ENCODE measurements at regions not wholly inside any gene's neighbourhood (a gene's known extent, or its start where the extent isn't known, plus 50 kb on each side); places are given as distances from the start of the nearest gene placed in this dataset.

DNA sequence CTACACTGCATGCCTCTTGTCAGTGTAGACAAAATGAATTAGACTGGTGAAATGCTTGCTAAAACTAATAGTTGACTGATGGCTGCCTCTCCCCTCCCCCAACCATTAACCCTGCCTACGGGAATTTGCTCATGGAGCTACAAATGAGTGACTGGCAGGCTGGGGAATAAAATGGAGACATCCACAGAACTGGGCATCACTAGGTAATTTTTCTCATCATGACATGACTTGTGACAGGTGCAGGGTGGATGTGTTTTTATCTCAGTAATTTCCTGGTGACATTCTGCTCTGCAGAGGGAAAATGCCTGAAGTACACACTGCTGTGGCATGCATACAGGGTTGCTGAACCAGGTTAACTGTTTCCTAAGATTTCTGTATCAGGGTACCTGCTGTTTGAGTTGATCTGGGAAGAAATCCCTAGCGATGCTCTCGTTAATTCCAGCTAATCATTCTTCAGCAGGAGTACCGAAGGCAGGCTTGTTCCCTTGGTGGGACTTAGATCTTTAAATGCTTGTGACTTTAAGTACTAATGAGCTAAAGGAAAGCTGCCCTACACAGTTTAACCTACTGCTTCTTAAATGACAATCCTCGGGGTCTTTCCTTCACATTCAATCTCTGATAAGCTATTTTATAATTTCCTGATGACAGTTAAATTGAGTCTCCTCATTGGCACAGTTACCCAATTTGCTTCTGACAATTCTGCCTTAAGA lies 376.3 kb upstream of the LCORL start:
- TF ChIP-seq, protein P1, sequence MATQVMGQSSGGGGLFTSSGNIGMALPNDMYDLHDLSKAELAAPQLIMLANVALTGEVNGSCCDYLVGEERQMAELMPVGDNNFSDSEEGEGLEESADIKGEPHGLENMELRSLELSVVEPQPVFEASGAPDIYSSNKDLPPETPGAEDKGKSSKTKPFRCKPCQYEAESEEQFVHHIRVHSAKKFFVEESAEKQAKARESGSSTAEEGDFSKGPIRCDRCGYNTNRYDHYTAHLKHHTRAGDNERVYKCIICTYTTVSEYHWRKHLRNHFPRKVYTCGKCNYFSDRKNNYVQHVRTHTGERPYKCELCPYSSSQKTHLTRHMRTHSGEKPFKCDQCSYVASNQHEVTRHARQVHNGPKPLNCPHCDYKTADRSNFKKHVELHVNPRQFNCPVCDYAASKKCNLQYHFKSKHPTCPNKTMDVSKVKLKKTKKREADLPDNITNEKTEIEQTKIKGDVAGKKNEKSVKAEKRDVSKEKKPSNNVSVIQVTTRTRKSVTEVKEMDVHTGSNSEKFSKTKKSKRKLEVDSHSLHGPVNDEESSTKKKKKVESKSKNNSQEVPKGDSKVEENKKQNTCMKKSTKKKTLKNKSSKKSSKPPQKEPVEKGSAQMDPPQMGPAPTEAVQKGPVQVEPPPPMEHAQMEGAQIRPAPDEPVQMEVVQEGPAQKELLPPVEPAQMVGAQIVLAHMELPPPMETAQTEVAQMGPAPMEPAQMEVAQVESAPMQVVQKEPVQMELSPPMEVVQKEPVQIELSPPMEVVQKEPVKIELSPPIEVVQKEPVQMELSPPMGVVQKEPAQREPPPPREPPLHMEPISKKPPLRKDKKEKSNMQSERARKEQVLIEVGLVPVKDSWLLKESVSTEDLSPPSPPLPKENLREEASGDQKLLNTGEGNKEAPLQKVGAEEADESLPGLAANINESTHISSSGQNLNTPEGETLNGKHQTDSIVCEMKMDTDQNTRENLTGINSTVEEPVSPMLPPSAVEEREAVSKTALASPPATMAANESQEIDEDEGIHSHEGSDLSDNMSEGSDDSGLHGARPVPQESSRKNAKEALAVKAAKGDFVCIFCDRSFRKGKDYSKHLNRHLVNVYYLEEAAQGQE (IDR thresholded peaks at IDR 0.05; ENCODE audit: insufficient read depth in 1 of 2, low read depth in 2 of 2, low read length in 2 of 2), result no peak
- TF ChIP-seq POLR2AphosphoS5 (IDR thresholded peaks at IDR 0.05; ENCODE audit: low read depth, low read length) (no peak), SIN3A (IDR thresholded peaks at IDR 0.05; ENCODE audit: borderline replicate concordance, insufficient read depth, low read length) (no peak), TAF1 (IDR thresholded peaks at IDR 0.05; ENCODE audit: borderline replicate concordance, insufficient read depth, low read length) (no peak)

DNA sequence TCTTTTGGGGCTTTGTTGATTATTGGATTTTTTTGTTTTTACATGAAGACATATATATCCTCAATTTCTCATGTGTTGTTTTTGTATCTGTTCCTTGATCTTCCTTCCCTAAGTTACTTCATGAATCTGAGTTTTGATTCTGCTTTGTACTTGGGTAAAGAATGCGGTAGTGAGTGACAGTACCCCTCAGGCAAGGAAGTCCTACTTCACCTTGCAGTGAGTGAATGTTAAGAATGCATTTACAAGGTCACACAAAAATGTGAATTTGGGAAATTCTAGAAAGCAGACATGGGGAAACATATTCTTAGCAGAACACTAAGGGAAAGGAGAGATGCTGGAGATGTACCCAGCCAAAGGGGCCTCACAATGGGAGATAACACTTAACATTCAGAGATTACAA lies 373.1 kb upstream of the LCORL start:
- no peak for TF ChIP-seq TAF1 (IDR thresholded peaks at IDR 0.05; ENCODE audit: borderline replicate concordance, insufficient read depth, low read length)
- TF ChIP-seq POLR2AphosphoS5 (IDR thresholded peaks at IDR 0.05; ENCODE audit: low read depth, low read length), result no peak
- no peak for TF ChIP-seq SIN3A (IDR thresholded peaks at IDR 0.05; ENCODE audit: borderline replicate concordance, insufficient read depth, low read length)
- no peak for TF ChIP-seq FOXP2 (optimal IDR thresholded peaks at IDR 0.05; ENCODE audit: borderline replicate concordance, extremely low read depth, extremely low read length, insufficient read depth)
- TF ChIP-seq, protein P1 (IDR thresholded peaks at IDR 0.05; ENCODE audit: insufficient read depth in 1 of 2, low read depth in 2 of 2, low read length in 2 of 2), result no peak

DNA sequence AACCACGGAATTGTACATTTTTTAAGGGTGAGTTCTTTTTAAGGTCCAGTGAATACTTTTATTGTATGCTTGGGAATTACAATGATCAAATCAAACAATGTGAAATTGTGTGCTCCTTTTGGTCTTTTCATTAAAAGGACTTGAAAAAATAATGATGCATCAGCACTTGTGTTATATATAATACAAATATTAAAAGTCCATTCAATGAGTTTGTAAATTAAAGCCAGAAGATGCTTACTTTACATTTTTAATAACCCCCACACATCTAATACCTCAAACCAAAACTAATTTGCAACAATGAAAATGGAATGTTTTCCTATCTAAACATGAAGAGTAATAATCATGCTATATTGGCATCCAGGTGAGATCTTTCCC lies 369.8 kb upstream of the LCORL start:
- TF ChIP-seq FOXP2 (optimal IDR thresholded peaks at IDR 0.05; ENCODE audit: borderline replicate concordance, extremely low read depth, extremely low read length, insufficient read depth) (no peak), SIN3A (IDR thresholded peaks at IDR 0.05; ENCODE audit: borderline replicate concordance, insufficient read depth, low read length) (no peak), TAF1 (IDR thresholded peaks at IDR 0.05; ENCODE audit: borderline replicate concordance, insufficient read depth, low read length) (no peak), POLR2AphosphoS5 (IDR thresholded peaks at IDR 0.05; ENCODE audit: low read depth, low read length) (no peak)
- TF ChIP-seq, protein P1 (IDR thresholded peaks at IDR 0.05; ENCODE audit: insufficient read depth in 1 of 2, low read depth in 2 of 2, low read length in 2 of 2), result no peak

DNA sequence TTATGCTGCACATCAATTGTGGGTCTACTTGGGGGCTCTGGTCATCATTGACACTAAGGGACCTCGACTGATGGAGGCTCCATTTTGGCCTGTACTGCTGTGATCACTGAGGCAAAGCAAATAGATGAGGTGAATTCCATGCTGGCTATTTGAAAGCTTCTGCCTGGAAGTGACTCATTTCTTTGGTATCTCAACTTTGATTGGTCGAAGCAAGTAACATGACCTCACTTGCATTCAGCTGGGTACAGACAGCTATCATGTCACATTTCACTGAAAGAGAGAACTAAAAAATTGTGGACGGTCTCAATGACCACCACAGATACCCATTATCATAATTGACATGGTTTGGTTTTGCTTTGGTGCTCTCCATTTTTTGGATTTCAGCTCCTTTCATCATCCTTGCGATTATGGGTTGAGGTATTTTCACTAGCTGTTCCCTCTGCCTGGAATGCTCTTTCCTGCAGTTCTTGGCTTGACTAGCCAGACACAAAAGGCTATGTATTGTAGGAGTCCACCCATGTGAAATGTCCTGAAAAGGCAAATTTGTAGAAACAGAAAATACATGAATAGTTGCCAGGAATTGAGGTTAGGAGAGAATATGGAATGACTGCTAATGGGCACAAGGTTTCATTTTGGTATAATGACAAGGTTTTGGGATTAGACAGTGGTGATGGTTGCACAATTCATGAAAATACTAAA lies 369.2 kb upstream of the LCORL start:
- no peak for TF ChIP-seq FOXP2 (optimal IDR thresholded peaks at IDR 0.05; ENCODE audit: borderline replicate concordance, extremely low read depth, extremely low read length, insufficient read depth)
- TF ChIP-seq, protein P1 (IDR thresholded peaks at IDR 0.05; ENCODE audit: insufficient read depth in 1 of 2, low read depth in 2 of 2, low read length in 2 of 2), result no peak
- no peak for TF ChIP-seq TAF1 (IDR thresholded peaks at IDR 0.05; ENCODE audit: borderline replicate concordance, insufficient read depth, low read length)
- TF ChIP-seq SIN3A (IDR thresholded peaks at IDR 0.05; ENCODE audit: borderline replicate concordance, insufficient read depth, low read length), result no peak

Data from PFSK-1 (cell line).